GM12878 (cell line): ENCODE measurements at regions not wholly inside any gene's neighbourhood (a gene's known extent, or its start where the extent isn't known, plus 50 kb on each side); places are given as distances from the start of the nearest gene placed in this dataset.
"Not testable (repeated sequence)": the region's sequence is repeated elsewhere in the genome, so short reads cannot be mapped to it uniquely, and the experiment has no call there.

ENCODE experiments used
- ATAC-seq: fragments of 200-7000 bp; cut with Tn5 transposase; 3 replicates; pipeline ENCODE4 v1.9.1; 2020; ENCODE audit warnings: mild to moderate bottlenecking, moderate library complexity
- BruUV-seq: library from RNA; stranded (reverse); fragments of 400-500 nt; replicated peaks from 2 replicates; lab custom pipeline; 2021; lab: Mats Ljungman, UMichigan
- CTCF ChIA-PET: fragments of 300-600 bp; sonication (Branson Sonifier 250); formaldehyde crosslinking; extraction: SDS; loops from one replicate; lab custom pipeline; 2021; ENCODE audit warnings: inconsistent platforms; lab: Yijun Ruan, JAX
- POLR2A ChIA-PET: fragments of 350-600 bp; formaldehyde crosslinking; extraction: SDS; loops from one replicate; lab custom pipeline; 2021; ENCODE audit warnings: inconsistent platforms; lab: Charles Lee
- RAD21 ChIA-PET: fragments of 300-600 bp; sonication (Branson Sonifier 250); formaldehyde crosslinking; loops from one replicate; lab custom pipeline; 2023; ENCODE audit warnings: antibody characterized with exemption; ENCODE audit not compliant: unreplicated experiment; lab: Charles Lee
- SMC1A ChIA-PET: fragments of 300-600 bp; sonication (Branson Sonifier 250); formaldehyde crosslinking; loops from one replicate; lab custom pipeline; 2023; ENCODE audit not compliant: unreplicated experiment, uncharacterized antibody; lab: Charles Lee
- DNase-seq: peaks from one replicate; pipeline ENCODE4 v3.0.0-alpha.2; 2011; ENCODE audit warnings: low read depth, low spot score
- FAIRE-seq: peaks from 3 replicates; lab custom pipeline; 2011; peaks lifted over from hg19 to GRCh38; lab: Jason Lieb, UNC
- H2AFZ ChIP-seq: 2 replicates; pipeline ENCODE4 v1.6.0; 2011; ENCODE audit warnings: low read depth, low read length, control low read depth; ENCODE audit not compliant: control insufficient read depth
- H3K27ac ChIP-seq: 2 replicates; pipeline ENCODE4 v1.5.1; 2011; ENCODE audit warnings: control low read depth; ENCODE audit not compliant: control insufficient read depth, insufficient read depth
- H3K27me3 ChIP-seq, 2 experiments: replicated peaks in 1 of 2; 2 replicates each; pipeline versions ENCODE4 v1.6.0 to v1.6.1; 2011; ENCODE audit warnings: low read length in 1 of 2; ENCODE audit not compliant: control insufficient read depth in 2 of 2, insufficient read depth in 2 of 2
- H3K36me3 ChIP-seq, 2 experiments: 2 replicates each; pipeline ENCODE4 v1.5.1; 2011; ENCODE audit warnings: low read length in 1 of 2; ENCODE audit not compliant: control insufficient read depth in 2 of 2, insufficient read depth in 2 of 2
- H3K4me1 ChIP-seq: 2 replicates; pipeline ENCODE4 v1.6.1; 2011; ENCODE audit warnings: mild to moderate bottlenecking, low read length, moderate library complexity, mixed read lengths; ENCODE audit not compliant: control insufficient read depth, insufficient read depth
- H3K4me2 ChIP-seq: 2 replicates; pipeline ENCODE4 v1.6.0; 2011; ENCODE audit warnings: control low read depth; ENCODE audit not compliant: control insufficient read depth, insufficient read depth
- H3K4me3 ChIP-seq: fragments of 200-600 bp; sonication (generic); 2 replicates; pipeline ENCODE4 v1.5.1; 2016
- H3K79me2 ChIP-seq: 2 replicates; pipeline ENCODE4 v1.6.0; 2011; ENCODE audit warnings: low read length; ENCODE audit not compliant: control insufficient read depth, insufficient read depth
- H3K9ac ChIP-seq: 2 replicates; pipeline ENCODE4 v1.8.0; 2011; ENCODE audit warnings: low read length, control low read depth, mixed read lengths; ENCODE audit not compliant: control insufficient read depth, insufficient read depth
- H3K9me3 ChIP-seq: replicated peaks from 3 replicates; pipeline ENCODE4 v1.5.1; 2011; ENCODE audit warnings: mild to moderate bottlenecking, low read length; ENCODE audit not compliant: control insufficient read depth, insufficient read depth
- H4K20me1 ChIP-seq: 2 replicates; pipeline ENCODE4 v1.6.0; 2011; ENCODE audit not compliant: control insufficient read depth, insufficient read depth
- GATAD2B ChIP-seq: fragments of 450-650 bp; conservative IDR thresholded peaks from 2 replicates; pipeline ENCODE4 v1.6.1; 2017; ENCODE audit warnings: low read depth, mild to moderate bottlenecking, moderate library complexity
- MYB ChIP-seq: fragments of 150-350 bp; IDR thresholded peaks from 2 replicates; pipeline ENCODE4 v1.6.1; 2014; ENCODE audit warnings: mild to moderate bottlenecking, low read depth, low read length, borderline replicate concordance
- POLR2A ChIP-seq: IDR thresholded peaks from 2 replicates; pipeline ENCODE4 v1.6.1; 2011; ENCODE audit warnings: low read depth, mild to moderate bottlenecking, low read length
- POLR2AphosphoS2 ChIP-seq: IDR thresholded peaks from 2 replicates; pipeline ENCODE4 v1.6.1; 2011; ENCODE audit warnings: low read depth, mild to moderate bottlenecking, low read length, improper control_type of control experiment, moderate library complexity
- ZBTB11 ChIP-seq: fragments of 450-650 bp; formaldehyde crosslinking; IDR thresholded peaks from 2 replicates; pipeline ENCODE4 v1.5.0; 2022; ENCODE audit warnings: mild to moderate bottlenecking, missing genetic modification characterization
- ZNF207 ChIP-seq: fragments of 450-650 bp; IDR thresholded peaks from 2 replicates; pipeline ENCODE4 v1.6.1; 2014; ENCODE audit warnings: antibody characterized with exemption, mild to moderate bottlenecking, borderline replicate concordance
- WGBS: methylation state at CpG from one replicate; pipeline ENCODE4 v1.1.6; 2016; ENCODE audit warnings: low lambda C conversion rate; ENCODE audit not compliant: insufficient replicate concordance, insufficient coverage; ENCODE audit errors: missing lambda C conversion rate; 5-methylcytosine and 5-hydroxymethylcytosine counted together
- in situ Hi-C: fragments of 300-500 bp; cut with MboI; formaldehyde crosslinking; loops from 9 replicates; pipeline ENCODE4 v1.14.3; 2018; ENCODE audit warnings: mixed read lengths
- intact Hi-C: fragments of 100-400 bp; cut with micrococcal nuclease; formaldehyde crosslinking; loops from one replicate; pipeline ENCODE4 v1.14.2; 2022; ENCODE audit not compliant: unreplicated experiment

GRCh38 chr14:43399289-43399688 lies 1107.8 kb downstream of the FSCB start:
- Histone ChIP-seq H4K20me1 (no peaks in the 10 kb centered on the region), H3K4me1 (no peaks in the 10 kb centered on the region), H2AFZ (no peak overlapping the region), H3K4me3 (no peak overlapping the region), H3K4me2 (no peak overlapping the region), H3K36me3 (no peaks in the 10 kb centered on the region), H3K79me2 (no peaks in the 10 kb centered on the region), H3K9me3 (no peaks in the 10 kb centered on the region), H3K27me3 (no peaks in the 10 kb centered on the region), H3K27ac (no peak overlapping the region)
- RAD21 ChIA-PET = no interaction called here
- in situ Hi-C loops = no loop called here
- FAIRE-seq (no peak), ATAC-seq (no peak), DNase-seq (no peak)
- WGBS = 4% methylated on average over 1 of the region's 1 CpG
- no TSS peak for BruUV-seq
- SMC1A ChIA-PET = no interaction called here
- POLR2A ChIA-PET = no interaction called here
- intact Hi-C loops = no loop called here
- TF ChIP-seq ZNF207 (no peak), POLR2A (no peak), POLR2AphosphoS2 (no peak), MYB (no peak), ZBTB11 (no peak), GATAD2B (no peak)
- TF ChIP-seq, all 136 proteins: peak for 0
- H3K9ac ChIP-seq = no peak overlapping the region
- CTCF ChIA-PET = interaction anchor here (0.9 kb wide), 1 partner anchor 9 kb away, joined by 3 read pairs; no protein-coding TSS in a partner anchor

- intact Hi-C loops, DNase-seq, FAIRE-seq, SMC1A ChIA-PET, RAD21 ChIA-PET, H4K20me1 ChIP-seq, H3K9me3 ChIP-seq, POLR2A ChIA-PET, BruUV-seq, H3K36me3 ChIP-seq, H3K27me3 ChIP-seq, H3K4me3 ChIP-seq, H3K27ac ChIP-seq, H3K9ac ChIP-seq, CTCF ChIA-PET, in situ Hi-C loops, H3K4me2 ChIP-seq, H3K4me1 ChIP-seq, ATAC-seq, H2AFZ ChIP-seq, H3K79me2 ChIP-seq: not testable (repeated sequence)
- 17% methylated on average over 7 of the region's 8 CpGs for WGBS
Measured at GRCh38 chr14:43370565-43370896, 1136.6 kb downstream of the FSCB start.
